ENCODE measurements at regions not wholly inside any gene's neighbourhood (a gene's known extent, or its start where the extent isn't known, plus 50 kb on each side); places are given as distances from the start of the nearest gene placed in this dataset.

DNA sequence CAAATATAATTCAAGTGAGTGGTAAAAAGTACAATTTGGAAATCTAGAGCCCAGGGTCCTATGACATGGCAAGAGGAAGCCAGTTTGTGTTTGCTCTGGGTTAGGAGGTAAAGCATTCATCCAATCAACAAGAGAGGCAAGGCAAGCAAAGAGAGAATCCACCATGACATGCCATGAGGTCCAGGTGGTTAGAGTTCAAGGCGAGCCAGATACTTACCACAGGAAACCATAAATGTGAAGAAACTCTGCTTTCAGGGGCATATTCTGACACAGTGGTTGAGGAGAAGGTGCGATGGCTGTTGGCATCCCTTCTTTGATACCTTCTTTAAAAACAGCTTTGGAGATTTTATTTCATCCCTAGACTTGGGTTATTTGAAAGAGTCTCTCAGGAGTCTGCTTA is 193.8 kb upstream of the MAN1A1 start:
- H3K4me3 Mint-ChIP-seq, result no peak overlapping the region
- 0 out of 2 replicates have a peak, but pooled peaks cover 5% of the 10 kb centered on the region for H3K9me2 ChIP-seq (ENCODE audit: insufficient read depth)
- no peaks in the 10 kb centered on the region for H3K79me2 ChIP-seq (replicated peaks; ENCODE audit: insufficient read depth)
- H2AFZ ChIP-seq, result no peak overlapping the region
- H3K27ac ChIP-seq (ENCODE audit: low read depth), result no peak overlapping the region
- no peaks in the 10 kb centered on the region for H3K9me3 Mint-ChIP-seq
- no peak for ATAC-seq
- no peaks in the 10 kb centered on the region for H3K36me3 Mint-ChIP-seq (ENCODE audit: low read depth)
- no peaks in the 10 kb centered on the region for H3K27me3 ChIP-seq (ENCODE audit: insufficient read depth)
- DNase-seq (ENCODE audit: low spot score), result no peak
- no peak overlapping the region for H3K4me3 ChIP-seq
- no peak overlapping the region for H3K4me2 ChIP-seq
- no peaks in the 10 kb centered on the region for H3K27me3 Mint-ChIP-seq (ENCODE audit: insufficient read depth, low read depth, poor library complexity)
- peaks cover 13% of the 10 kb centered on the region for H3K4me1 ChIP-seq (ENCODE audit: insufficient read depth)
- H4K20me1 ChIP-seq (replicated peaks; ENCODE audit: insufficient read depth), result no peaks in the 10 kb centered on the region
- peaks cover 12% of the 10 kb centered on the region for H3K4me1 Mint-ChIP-seq
- H3K27ac Mint-ChIP-seq, result no peak overlapping the region
- no peaks in the 10 kb centered on the region for H3K36me3 ChIP-seq (ENCODE audit: insufficient read depth)
- TF ChIP-seq ZNF114 (CRISPR knock-in tag; IDR thresholded peaks at IDR 0.05) (no peak), NANOG (IDR thresholded peaks at IDR 0.05; ENCODE audit: borderline replicate concordance) (no peak), EZH2phosphoT487 (IDR thresholded peaks at IDR 0.05; ENCODE audit: unreplicated experiment) (no peak), STAT1 (IDR thresholded peaks at IDR 0.05; ENCODE audit: unreplicated experiment) (no peak), EZH2 (IDR thresholded peaks at IDR 0.05; ENCODE audit: low read depth, unreplicated experiment) (no peak), REST (IDR thresholded peaks at IDR 0.05; ENCODE audit: unreplicated experiment) (no peak), JUNB (IDR thresholded peaks at IDR 0.05; ENCODE audit: unreplicated experiment) (no peak), ZNF462 (CRISPR knock-in tag; IDR thresholded peaks at IDR 0.05) (no peak), CREB1 (CRISPR knock-in tag; IDR thresholded peaks at IDR 0.05; ENCODE audit: low read depth) (no peak), ZNF331 (CRISPR knock-in tag; IDR thresholded peaks at IDR 0.05; ENCODE audit: low read depth) (no peak), POLR2AphosphoS5 (IDR thresholded peaks at IDR 0.05; ENCODE audit: low read depth) (no peak), CTCF (conservative IDR thresholded peaks at IDR 0.05; ENCODE audit: low read depth in 2 of 2) (no peak)
- TF ChIP-seq, protein P1, sequence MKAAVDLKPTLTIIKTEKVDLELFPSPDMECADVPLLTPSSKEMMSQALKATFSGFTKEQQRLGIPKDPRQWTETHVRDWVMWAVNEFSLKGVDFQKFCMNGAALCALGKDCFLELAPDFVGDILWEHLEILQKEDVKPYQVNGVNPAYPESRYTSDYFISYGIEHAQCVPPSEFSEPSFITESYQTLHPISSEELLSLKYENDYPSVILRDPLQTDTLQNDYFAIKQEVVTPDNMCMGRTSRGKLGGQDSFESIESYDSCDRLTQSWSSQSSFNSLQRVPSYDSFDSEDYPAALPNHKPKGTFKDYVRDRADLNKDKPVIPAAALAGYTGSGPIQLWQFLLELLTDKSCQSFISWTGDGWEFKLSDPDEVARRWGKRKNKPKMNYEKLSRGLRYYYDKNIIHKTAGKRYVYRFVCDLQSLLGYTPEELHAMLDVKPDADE (IDR thresholded peaks at IDR 0.05), result no peak
- H3F3A ChIP-seq (replicated peaks; ENCODE audit: low read depth), result no peaks in the 10 kb centered on the region
